HL-60 (cell line): ENCODE measurements at regions not wholly inside any gene's neighbourhood (a gene's known extent, or its start where the extent isn't known, plus 50 kb on each side); places are given as distances from the start of the nearest gene placed in this dataset.

Source experiments
- DNase-seq, 2 experiments: peaks; one replicate each; pipeline ENCODE4 v3.0.0-alpha.2; 2010 to 2020; ENCODE audit warnings: low read depth in 1 of 2, low spot score in 1 of 2
- H3K27ac ChIP-seq: fragments of 250-450 bp; sonication (Bioruptor Pico); replicated peaks from 2 replicates; pipeline ENCODE4 v1.5.1; 2020; ENCODE audit warnings: mild to moderate bottlenecking, moderate library complexity
- H3K27me3 ChIP-seq: fragments of 250-450 bp; sonication (Bioruptor Pico); 2 replicates; pipeline ENCODE4 v1.5.1; 2021; ENCODE audit warnings: mild to moderate bottlenecking, moderate library complexity; ENCODE audit not compliant: insufficient read depth, poor library complexity, severe bottlenecking
- H3K4me3 ChIP-seq: replicated peaks from 2 replicates; pipeline ENCODE4 v1.5.1; 2011; ENCODE audit warnings: mild to moderate bottlenecking, control low read depth, low read length; ENCODE audit not compliant: insufficient read depth
- CTCF ChIP-seq: IDR thresholded peaks from one replicate; pipeline ENCODE4 v1.5.1; 2011; ENCODE audit warnings: low read length, control low read depth, inconsistent platforms; ENCODE audit not compliant: insufficient read depth
- GABPA ChIP-seq: IDR thresholded peaks from 2 replicates; pipeline ENCODE4 v1.6.1; 2012; ENCODE audit warnings: low read depth
- POLR2AphosphoS5 ChIP-seq: IDR thresholded peaks from 2 replicates; pipeline ENCODE4 v1.6.1; 2012; ENCODE audit warnings: low read depth
- SPI1 ChIP-seq: IDR thresholded peaks from 2 replicates; pipeline ENCODE4 v1.6.1; 2012; ENCODE audit warnings: low read depth, mild to moderate bottlenecking, borderline replicate concordance
- TF ChIP-seq, protein P1 (sequence below): IDR thresholded peaks from 2 replicates; pipeline ENCODE4 v1.6.1; 2012; ENCODE audit warnings: low read depth; ENCODE audit not compliant: insufficient replicate concordance

DNA sequence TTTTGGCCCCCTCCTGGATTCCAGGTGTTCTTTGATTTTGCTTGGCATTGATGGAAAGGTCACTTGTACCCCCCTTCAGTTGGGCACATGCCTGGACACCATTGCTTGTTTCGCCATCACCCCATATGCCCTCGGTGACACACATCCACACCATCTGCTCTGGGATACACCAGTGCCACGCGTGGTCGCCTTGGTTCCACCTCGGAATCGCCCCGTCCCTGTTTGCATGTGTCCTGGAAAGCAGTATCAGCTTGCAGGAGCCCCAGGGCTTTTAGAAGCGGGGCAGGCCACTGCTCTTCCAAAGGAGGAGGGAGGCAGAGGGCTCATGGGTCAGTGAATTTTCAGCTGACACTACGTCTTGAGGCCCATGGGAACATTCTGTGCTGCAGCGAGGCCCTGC, 607.9 kb downstream of the KCNJ18 start:
- Histone ChIP-seq H3K27me3 (no peaks in the 10 kb centered on the region), H3K4me3 (no peak overlapping the region), H3K27ac (no peak overlapping the region)
- TF ChIP-seq GABPA = no peak
- TF ChIP-seq SPI1 = no peak
- TF ChIP-seq, protein P1, sequence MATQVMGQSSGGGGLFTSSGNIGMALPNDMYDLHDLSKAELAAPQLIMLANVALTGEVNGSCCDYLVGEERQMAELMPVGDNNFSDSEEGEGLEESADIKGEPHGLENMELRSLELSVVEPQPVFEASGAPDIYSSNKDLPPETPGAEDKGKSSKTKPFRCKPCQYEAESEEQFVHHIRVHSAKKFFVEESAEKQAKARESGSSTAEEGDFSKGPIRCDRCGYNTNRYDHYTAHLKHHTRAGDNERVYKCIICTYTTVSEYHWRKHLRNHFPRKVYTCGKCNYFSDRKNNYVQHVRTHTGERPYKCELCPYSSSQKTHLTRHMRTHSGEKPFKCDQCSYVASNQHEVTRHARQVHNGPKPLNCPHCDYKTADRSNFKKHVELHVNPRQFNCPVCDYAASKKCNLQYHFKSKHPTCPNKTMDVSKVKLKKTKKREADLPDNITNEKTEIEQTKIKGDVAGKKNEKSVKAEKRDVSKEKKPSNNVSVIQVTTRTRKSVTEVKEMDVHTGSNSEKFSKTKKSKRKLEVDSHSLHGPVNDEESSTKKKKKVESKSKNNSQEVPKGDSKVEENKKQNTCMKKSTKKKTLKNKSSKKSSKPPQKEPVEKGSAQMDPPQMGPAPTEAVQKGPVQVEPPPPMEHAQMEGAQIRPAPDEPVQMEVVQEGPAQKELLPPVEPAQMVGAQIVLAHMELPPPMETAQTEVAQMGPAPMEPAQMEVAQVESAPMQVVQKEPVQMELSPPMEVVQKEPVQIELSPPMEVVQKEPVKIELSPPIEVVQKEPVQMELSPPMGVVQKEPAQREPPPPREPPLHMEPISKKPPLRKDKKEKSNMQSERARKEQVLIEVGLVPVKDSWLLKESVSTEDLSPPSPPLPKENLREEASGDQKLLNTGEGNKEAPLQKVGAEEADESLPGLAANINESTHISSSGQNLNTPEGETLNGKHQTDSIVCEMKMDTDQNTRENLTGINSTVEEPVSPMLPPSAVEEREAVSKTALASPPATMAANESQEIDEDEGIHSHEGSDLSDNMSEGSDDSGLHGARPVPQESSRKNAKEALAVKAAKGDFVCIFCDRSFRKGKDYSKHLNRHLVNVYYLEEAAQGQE = no peak
- TF ChIP-seq CTCF = no peak
- no peak for TF ChIP-seq POLR2AphosphoS5
- DNase-seq = no peak

DNA sequence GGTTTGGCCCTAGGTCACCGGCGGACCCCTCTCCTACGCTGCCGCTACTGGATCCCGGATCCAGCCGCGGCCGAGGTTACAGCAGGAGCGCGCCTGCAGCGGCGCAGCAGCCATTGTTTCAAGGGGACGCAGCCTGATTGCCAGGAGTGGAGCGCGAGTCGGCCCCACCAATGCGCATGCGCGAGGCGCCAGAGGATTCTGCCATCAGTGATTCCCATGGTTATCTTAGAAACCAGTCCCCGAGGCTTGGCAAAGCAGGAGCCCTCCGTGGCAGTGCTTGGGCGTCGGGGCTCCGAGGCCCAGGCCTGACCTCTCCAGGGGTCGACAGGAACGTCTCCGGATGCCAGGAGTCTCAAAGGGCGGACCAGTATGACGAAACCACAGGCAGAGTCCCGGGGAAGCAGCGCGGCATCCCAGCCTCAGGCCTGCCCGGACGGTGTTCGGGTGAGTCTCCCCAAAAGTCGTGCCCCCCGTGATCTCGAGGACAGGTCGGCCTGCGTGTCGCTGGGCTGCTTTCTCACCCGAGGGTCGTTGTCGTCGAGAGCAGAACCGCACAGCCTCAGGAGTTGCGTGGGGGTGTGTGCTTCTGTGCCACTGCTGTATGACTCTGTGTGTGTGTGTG, 608.5 kb downstream of the KCNJ18 start:
- no peak overlapping the region for H3K4me3 ChIP-seq
- no peaks in the 10 kb centered on the region for H3K27me3 ChIP-seq
- TF ChIP-seq POLR2AphosphoS5 (no peak), CTCF (no peak)
- DNase-seq = no peak
- H3K27ac ChIP-seq = no peak overlapping the region

- H3K4me3 ChIP-seq = no peak overlapping the region
- H3K27me3 ChIP-seq = no peaks in the 10 kb centered on the region
- no peak for TF ChIP-seq GABPA
- TF ChIP-seq POLR2AphosphoS5 = no peak
- TF ChIP-seq SPI1 = no peak
- no peak for TF ChIP-seq CTCF
- TF ChIP-seq, protein P1 = no peak
- H3K27ac ChIP-seq = no peak overlapping the region
- DNase-seq = no peak
Measured at GRCh38 chr17:22301353-22301745, 609.0 kb downstream of the KCNJ18 start.

- no peak for DNase-seq
- Histone ChIP-seq H3K27ac (no peak overlapping the region), H3K4me3 (no peak overlapping the region), H3K27me3 (no peaks in the 10 kb centered on the region)
- no peak for TF ChIP-seq SPI1
- TF ChIP-seq, protein P1 = no peak
- TF ChIP-seq POLR2AphosphoS5 = no peak
- no peak for TF ChIP-seq CTCF
- TF ChIP-seq GABPA = no peak
Measured at GRCh38 chr17:22303096-22303495, 610.8 kb downstream of the KCNJ18 start.
